Right lung (tissue), 2 donors: ENCODE measurements at regions not wholly inside any gene's neighbourhood (a gene's known extent, or its start where the extent isn't known, plus 50 kb on each side); places are given as distances from the start of the nearest gene placed in this dataset.
"Not testable (repeated sequence)": the region's sequence is repeated elsewhere in the genome, so short reads cannot be mapped to it uniquely, and the experiment has no call there.

ENCODE experiments used
- DNase-seq, 2 donors: peaks; one replicate each; pipeline ENCODE4 v3.0.0-alpha.2; 2013

- DNase-seq, result no peak
Observed at GRCh38 chr6:155534678-155535077, 79.0 kb upstream of the NOX3 start.

GRCh38 chr6:155530219-155530834 is 74.7 kb upstream of the NOX3 start:
- no peak for DNase-seq

- not testable (repeated sequence) for DNase-seq
Observed at GRCh38 chr6:155529814-155530213, 74.2 kb upstream of the NOX3 start.

- no peak for DNase-seq
Observed at GRCh38 chr6:155528982-155529453, 73.4 kb upstream of the NOX3 start.

GRCh38 chr6:155528335-155528734 is 72.7 kb upstream of the NOX3 start:
- DNase-seq, result no peak

- no peak for DNase-seq
Observed at GRCh38 chr6:155527443-155527842, 71.8 kb upstream of the NOX3 start.

- no peak for DNase-seq
Observed at GRCh38 chr6:155523821-155524651, 68.4 kb upstream of the NOX3 start.

GRCh38 chr6:155521719-155522118 is 66.1 kb upstream of the NOX3 start:
- no peak for DNase-seq

- no peak for DNase-seq
Observed at GRCh38 chr6:155520078-155520477, 64.4 kb upstream of the NOX3 start.

- no peak for DNase-seq
Observed at GRCh38 chr6:155519176-155519738, 63.6 kb upstream of the NOX3 start.

- DNase-seq, result no peak
Observed at GRCh38 chr6:155517294-155517693, 61.7 kb upstream of the NOX3 start.

GRCh38 chr6:155510879-155511278 is 55.2 kb upstream of the NOX3 start:
- DNase-seq, result no peak

GRCh38 chr6:155509743-155510475 is 54.3 kb upstream of the NOX3 start:
- no peak for DNase-seq

- no peak for DNase-seq
Observed at GRCh38 chr6:155505608-155505989, 50.0 kb upstream of the NOX3 start.
